A549 (cell line): ENCODE measurements at regions not wholly inside any gene's neighbourhood (a gene's known extent, or its start where the extent isn't known, plus 50 kb on each side); places are given as distances from the start of the nearest gene placed in this dataset.

Experiments used
- ATAC-seq, 2 experiments: fragments of 200-7000 bp in 1 of 2; fragments of >200 bp in 1 of 2; cut with Nextera tagmentation in 1 of 2; cut with Tn5 transposase in 1 of 2; 3 replicates each; pipeline versions ENCODE4 v1.8.0 to v1.9.1; 2018 to 2020; ENCODE audit warnings: mild to moderate bottlenecking in 1 of 2, moderate library complexity in 1 of 2
- CTCF ChIA-PET: fragments of 300-600 bp; sonication (Branson Sonifier 250); formaldehyde crosslinking; extraction: SDS; loops from one replicate; lab custom pipeline; 2021; ENCODE audit warnings: antibody characterized with exemption, inconsistent platforms; lab: Yijun Ruan, JAX
- POLR2A ChIA-PET: fragments of 350-600 bp; formaldehyde crosslinking; extraction: SDS; loops from one replicate; lab custom pipeline; 2021; ENCODE audit warnings: antibody characterized with exemption, inconsistent platforms; lab: Yijun Ruan, JAX
- DNase-seq, 2 experiments: peaks; one replicate each; pipeline versions ENCODE4 v3.0.0 to v3.0.0-alpha.2; 2011 to 2016; ENCODE audit warnings: low read depth in 1 of 2, low spot score in 1 of 2
- FAIRE-seq: peaks from 2 replicates; lab custom pipeline; 2011; peaks lifted over from hg19 to GRCh38; lab: Jason Lieb, UNC
- H3K27ac ChIP-seq, 2 experiments: fragments of >200 bp; sonication (Bioruptor Twin); formaldehyde crosslinking; 3 replicates each; pipeline ENCODE4 v1.5.1; 2016 to 2017
- H3K4me1 ChIP-seq: fragments of >200 bp; sonication (Bioruptor Twin); formaldehyde crosslinking; 3 replicates; pipeline ENCODE4 v1.6.1; 2016
- H3K4me2 ChIP-seq: fragments of >200 bp; sonication (Bioruptor Twin); formaldehyde crosslinking; 3 replicates; pipeline ENCODE4 v1.6.1; 2016
- H3K4me3 ChIP-seq: fragments of >200 bp; sonication (Bioruptor Twin); formaldehyde crosslinking; 3 replicates; pipeline ENCODE4 v1.5.1; 2016
- H3K9me3 ChIP-seq: fragments of >200 bp; sonication (Bioruptor Twin); formaldehyde crosslinking; 3 replicates; pipeline ENCODE4 v1.6.1; 2016
- BHLHE40 ChIP-seq: IDR thresholded peaks from 2 replicates; pipeline ENCODE4 v1.6.1; 2012; ENCODE audit warnings: low read depth, low read length, inconsistent platforms
- CBX8 ChIP-seq: fragments of 200-600 bp; sonication (generic); IDR thresholded peaks from 2 replicates; pipeline ENCODE4 v1.6.1; 2016
- CEBPB ChIP-seq, 2 experiments: fragments of >200 bp in 1 of 2; sonication (Bioruptor Twin) in 1 of 2; formaldehyde crosslinking in 1 of 2; IDR thresholded peaks; 2 replicates each; pipeline ENCODE4 v1.6.1; 2012 to 2016
- CHD2 ChIP-seq: fragments of 150-350 bp; IDR thresholded peaks from 2 replicates; pipeline ENCODE4 v1.6.1; 2014; ENCODE audit warnings: low read length; ENCODE audit not compliant: partially characterized antibody
- CHD4 ChIP-seq: fragments of 200-600 bp; sonication (generic); IDR thresholded peaks from 2 replicates; pipeline ENCODE4 v1.6.1; 2016; ENCODE audit warnings: antibody characterized with exemption, mild to moderate bottlenecking, borderline replicate concordance
- CTCF ChIP-seq: fragments of >200 bp; sonication (Bioruptor Twin); formaldehyde crosslinking; IDR thresholded peaks from 3 replicates; pipeline ENCODE4 v1.5.1; 2016
- E2F6 ChIP-seq: IDR thresholded peaks from 2 replicates; pipeline ENCODE4 v1.6.1; 2012; ENCODE audit warnings: low read depth, borderline replicate concordance
- EHMT2 ChIP-seq: fragments of 200-600 bp; sonication (generic); IDR thresholded peaks from 2 replicates; pipeline ENCODE4 v1.6.1; 2016; ENCODE audit warnings: antibody characterized with exemption, low read depth, mild to moderate bottlenecking, moderate library complexity
- EP300 ChIP-seq, 2 experiments: fragments of >200 bp; sonication (Bioruptor Twin); formaldehyde crosslinking; IDR thresholded peaks; 2 replicates in 1 of 2; 3 replicates in 1 of 2; pipeline ENCODE4 v1.6.1; 2016 to 2017
- HES2 ChIP-seq: fragments of >200 bp; sonication (Bioruptor Twin); formaldehyde crosslinking; IDR thresholded peaks from 2 replicates; pipeline ENCODE4 v1.6.1; 2016
- HEYL ChIP-seq: fragments of 250-450 bp; sonication (Bioruptor Pico); IDR thresholded peaks from 2 replicates; pipeline ENCODE4 v1.8.0; 2021; ENCODE audit warnings: mild to moderate bottlenecking, moderate library complexity
- HOXA7 ChIP-seq: fragments of 250-450 bp; sonication (Bioruptor Pico); IDR thresholded peaks from 2 replicates; pipeline ENCODE4 v1.5.0; 2020; ENCODE audit warnings: mild to moderate bottlenecking, moderate library complexity
- HOXB13 ChIP-seq: fragments of 250-450 bp; sonication (Bioruptor Pico); IDR thresholded peaks from 2 replicates; pipeline ENCODE4 v1.5.0; 2020; ENCODE audit warnings: low read depth, mild to moderate bottlenecking, moderate library complexity
- JUNB ChIP-seq: fragments of >200 bp; sonication (Bioruptor Twin); formaldehyde crosslinking; IDR thresholded peaks from 2 replicates; pipeline ENCODE4 v1.6.1; 2016
- KDM1A ChIP-seq: fragments of 200-600 bp; sonication (generic); IDR thresholded peaks from 2 replicates; pipeline ENCODE4 v1.6.1; 2016; ENCODE audit warnings: low read depth, mild to moderate bottlenecking
- MAFK ChIP-seq: fragments of 450-650 bp; IDR thresholded peaks from 2 replicates; pipeline ENCODE4 v1.6.1; 2014; ENCODE audit not compliant: partially characterized antibody
- MYC ChIP-seq: IDR thresholded peaks from 2 replicates; pipeline ENCODE4 v1.6.1; 2012; ENCODE audit warnings: mild to moderate bottlenecking, inconsistent platforms, low read length, improper control_type of control experiment, borderline replicate concordance
- NPAS2 ChIP-seq: fragments of 250-450 bp; sonication (Bioruptor Pico); IDR thresholded peaks from 2 replicates; pipeline ENCODE4 v1.8.0; 2022; ENCODE audit warnings: mild to moderate bottlenecking, moderate library complexity, borderline replicate concordance
- RARB ChIP-seq: fragments of 250-450 bp; sonication (Bioruptor Pico); IDR thresholded peaks from 2 replicates; pipeline ENCODE4 v1.8.0; 2021; ENCODE audit warnings: mild to moderate bottlenecking, moderate library complexity
- SREBF2 ChIP-seq: fragments of 450-650 bp; IDR thresholded peaks from 2 replicates; pipeline ENCODE4 v1.6.1; 2014; ENCODE audit warnings: mild to moderate bottlenecking, moderate library complexity
- TP53 ChIP-seq: fragments of 250-450 bp; sonication (Bioruptor Pico); IDR thresholded peaks from 2 replicates; pipeline ENCODE4 v1.5.0; 2021; ENCODE audit warnings: mild to moderate bottlenecking, moderate library complexity
- ZC3H11A ChIP-seq: fragments of 450-650 bp; IDR thresholded peaks from 2 replicates; pipeline ENCODE4 v1.6.1; 2014; ENCODE audit warnings: antibody characterized with exemption, mild to moderate bottlenecking
- ZNF302 ChIP-seq: fragments of 250-450 bp; sonication (Bioruptor Pico); IDR thresholded peaks from 2 replicates; pipeline ENCODE4 v1.9.0; 2021; ENCODE audit warnings: inconsistent platforms, mild to moderate bottlenecking, moderate library complexity
- ZSCAN20 ChIP-seq: fragments of 250-450 bp; sonication (Bioruptor Pico); IDR thresholded peaks from 2 replicates; pipeline ENCODE4 v1.8.0; 2022; ENCODE audit warnings: mild to moderate bottlenecking, moderate library complexity
- WGBS: methylation state at CpG from one replicate; pipeline ENCODE4 v1.1.6; 2017; ENCODE audit errors: missing lambda C conversion rate; 5-methylcytosine and 5-hydroxymethylcytosine counted together
- TF ChIP-seq, protein P1 (sequence below): fragments of 250-450 bp; sonication (Bioruptor Pico); IDR thresholded peaks from 2 replicates; pipeline ENCODE4 v1.5.0; 2020; ENCODE audit warnings: low read depth, mild to moderate bottlenecking, moderate library complexity

DNA sequence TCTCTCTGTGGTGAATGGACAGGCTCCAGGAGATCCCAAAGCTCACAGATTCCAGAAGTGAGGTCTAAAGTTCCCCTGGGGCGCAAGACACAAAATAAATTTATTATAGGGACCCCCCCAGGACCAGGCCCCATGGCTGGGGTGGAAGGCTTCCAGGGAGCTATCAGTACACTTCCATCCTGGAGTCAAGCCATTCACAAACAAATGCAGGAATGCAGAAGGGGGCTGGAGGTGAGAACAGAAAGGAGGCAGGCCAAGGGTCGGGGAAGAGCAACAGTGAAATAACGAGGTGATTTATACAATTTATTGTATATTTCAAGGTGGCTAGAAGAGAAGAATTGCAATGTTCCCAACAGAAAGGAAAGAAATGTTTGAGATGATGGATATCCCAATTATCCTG lies 126.9 kb downstream of the LY86 start:
- Histone ChIP-seq H3K9me3 (no peaks in the 10 kb centered on the region), H3K4me1 (peaks cover 21% of the 10 kb centered on the region), H3K4me2 (no peak overlapping the region)
- ATAC-seq (no peak), DNase-seq (no peak), FAIRE-seq (no peak)
- TF ChIP-seq ZSCAN20 (no peak), EP300 (IDR thresholded peaks at IDR 0.05) (no peak), TP53 (CRISPR knock-in tag) (no peak), HOXA7 (no peak), CEBPB (IDR thresholded peaks at IDR 0.05) (no peak), CBX8 (no peak), KDM1A (no peak), ZC3H11A (no peak)
- TF ChIP-seq, all 56 proteins: peak for 0
- CTCF ChIA-PET = interaction anchor here (1.4 to 5.1 kb wide), 2 partner anchors 7 to 523 kb away, joined by 3 to 45 read pairs; no protein-coding TSS in a partner anchor
- POLR2A ChIA-PET = no interaction called here
- 72% methylated on average over 3 of the region's 3 CpGs for WGBS
- H3K4me3 ChIP-seq = no peak overlapping the region
- H3K27ac ChIP-seq = no peak overlapping the region

DNA sequence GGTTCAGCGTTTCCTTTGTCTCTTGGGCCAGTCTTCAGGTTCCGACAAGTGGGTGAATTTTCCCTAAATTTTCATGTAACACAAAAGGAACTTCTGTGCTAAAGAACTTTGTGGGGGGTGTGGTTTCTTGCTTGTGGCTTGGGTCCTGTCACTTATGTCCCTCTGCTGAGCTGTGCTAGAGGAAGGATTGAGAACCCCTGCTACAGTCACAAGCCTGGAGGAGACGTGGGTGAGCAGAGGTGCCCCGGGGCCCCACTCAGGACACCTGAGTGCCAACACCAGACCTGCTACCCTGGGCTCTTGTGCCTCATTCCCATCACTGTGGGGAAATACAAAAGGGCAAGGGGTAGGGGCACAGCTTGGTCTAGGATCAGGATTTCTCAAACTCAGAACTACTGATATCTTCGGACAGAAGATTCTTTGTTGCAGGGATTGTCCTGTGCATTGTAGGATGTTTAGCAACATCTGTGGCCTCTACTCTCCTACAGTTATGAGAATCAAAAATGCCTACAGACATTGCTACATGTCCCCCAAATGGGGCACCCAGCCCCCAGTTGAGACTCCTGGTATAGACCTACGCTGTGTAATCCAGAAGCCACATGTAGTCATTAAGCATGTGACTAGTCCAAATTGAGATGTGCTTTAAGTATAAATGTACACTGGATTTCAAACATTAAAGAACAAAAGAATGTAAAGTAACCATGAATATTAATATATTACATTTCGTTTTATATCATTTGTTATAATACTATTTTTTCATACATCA lies 128.7 kb downstream of the LY86 start:
- ATAC-seq (no peak), DNase-seq (no peak), FAIRE-seq (no peak)
- 77% methylated on average over 5 of the region's 7 CpGs for WGBS
- H3K27ac ChIP-seq = no peak overlapping the region
- no peak overlapping the region for H3K4me2 ChIP-seq
- H3K4me3 ChIP-seq = no peak overlapping the region
- CTCF ChIA-PET = interaction anchor here (1.1 to 3.0 kb wide), 4 partner anchors 21 to 526 kb away, joined by 3 to 11 read pairs (median 6); no protein-coding TSS in a partner anchor
- peaks cover 15% of the 10 kb centered on the region for H3K4me1 ChIP-seq
- H3K9me3 ChIP-seq = no peaks in the 10 kb centered on the region
- POLR2A ChIA-PET = no interaction called here
- TF ChIP-seq BHLHE40 (no peak), ZSCAN20 (no peak), EHMT2 (no peak), E2F6 (no peak), EP300 (IDR thresholded peaks at IDR 0.05) (no peak), MAFK (no peak), CBX8 (no peak), CHD4 (no peak), HES2 (no peak), CTCF (no peak), CHD2 (no peak), JUNB (no peak), MYC (no peak), ZNF302 (CRISPR knock-in tag) (no peak), NPAS2 (CRISPR knock-in tag) (no peak), SREBF2 (no peak), HOXB13 (CRISPR knock-in tag) (no peak), RARB (no peak), HEYL (no peak)
- TF ChIP-seq, protein P1, sequence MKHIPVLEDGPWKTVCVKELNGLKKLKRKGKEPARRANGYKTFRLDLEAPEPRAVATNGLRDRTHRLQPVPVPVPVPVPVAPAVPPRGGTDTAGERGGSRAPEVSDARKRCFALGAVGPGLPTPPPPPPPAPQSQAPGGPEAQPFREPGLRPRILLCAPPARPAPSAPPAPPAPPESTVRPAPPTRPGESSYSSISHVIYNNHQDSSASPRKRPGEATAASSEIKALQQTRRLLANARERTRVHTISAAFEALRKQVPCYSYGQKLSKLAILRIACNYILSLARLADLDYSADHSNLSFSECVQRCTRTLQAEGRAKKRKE (CRISPR knock-in tag) = no peak
- TF ChIP-seq, all 56 proteins: peak for 0
